ENCODE measurements at regions not wholly inside any gene's neighbourhood (a gene's known extent, or its start where the extent isn't known, plus 50 kb on each side); places are given as distances from the start of the nearest gene placed in this dataset.

- TF ChIP-seq CTCF (IDR thresholded peaks at IDR 0.05 in 4 of 5, conservative IDR thresholded peaks at IDR 0.05 in 1 of 5) (no peak), POLR2A (IDR thresholded peaks at IDR 0.05) (no peak)
These were observed 208.6 kb downstream of the SLC38A4 start for GRCh38 chr12:46617167-46617566.
